Gastroesophageal sphincter (tissue), 2 donors: ENCODE measurements at regions not wholly inside any gene's neighbourhood (a gene's known extent, or its start where the extent isn't known, plus 50 kb on each side); places are given as distances from the start of the nearest gene placed in this dataset.

Experiments
- EP300 ChIP-seq: sonication (generic); formaldehyde crosslinking; IDR thresholded peaks from one replicate; pipeline ENCODE4 v1.6.1; 2017; ENCODE audit warnings: antibody characterized with exemption, mild to moderate bottlenecking
- POLR2A ChIP-seq, 2 donors: fragments of 450-650 bp; IDR thresholded peaks; one replicate each; pipeline ENCODE4 v1.6.1; 2017; ENCODE audit warnings: antibody characterized with exemption in 2 of 2, mild to moderate bottlenecking in 2 of 2, moderate library complexity in 1 of 2

DNA sequence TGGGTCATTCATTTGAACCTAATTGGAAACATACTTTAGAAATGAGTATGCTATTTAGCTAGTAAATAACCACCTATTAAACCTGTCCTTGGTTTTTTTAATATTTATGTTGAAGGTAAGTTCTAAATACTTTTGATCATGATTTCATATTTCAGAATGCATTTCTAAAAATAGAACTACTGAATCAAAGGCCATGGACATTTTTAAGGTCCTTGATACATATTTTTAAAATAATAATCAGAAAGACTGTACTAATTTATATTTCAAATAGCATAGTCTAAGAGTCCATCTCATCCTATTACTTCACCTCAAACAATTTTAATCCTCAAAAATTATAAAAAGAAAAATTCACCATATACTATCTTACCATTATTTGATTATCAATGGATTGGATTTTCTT lies 102.1 kb upstream of the AKR1E2 start:
- TF ChIP-seq POLR2A (IDR thresholded peaks at IDR 0.05) (no peak), EP300 (no peak)
